ENCODE measurements at regions not wholly inside any gene's neighbourhood (a gene's known extent, or its start where the extent isn't known, plus 50 kb on each side); places are given as distances from the start of the nearest gene placed in this dataset.

DNA sequence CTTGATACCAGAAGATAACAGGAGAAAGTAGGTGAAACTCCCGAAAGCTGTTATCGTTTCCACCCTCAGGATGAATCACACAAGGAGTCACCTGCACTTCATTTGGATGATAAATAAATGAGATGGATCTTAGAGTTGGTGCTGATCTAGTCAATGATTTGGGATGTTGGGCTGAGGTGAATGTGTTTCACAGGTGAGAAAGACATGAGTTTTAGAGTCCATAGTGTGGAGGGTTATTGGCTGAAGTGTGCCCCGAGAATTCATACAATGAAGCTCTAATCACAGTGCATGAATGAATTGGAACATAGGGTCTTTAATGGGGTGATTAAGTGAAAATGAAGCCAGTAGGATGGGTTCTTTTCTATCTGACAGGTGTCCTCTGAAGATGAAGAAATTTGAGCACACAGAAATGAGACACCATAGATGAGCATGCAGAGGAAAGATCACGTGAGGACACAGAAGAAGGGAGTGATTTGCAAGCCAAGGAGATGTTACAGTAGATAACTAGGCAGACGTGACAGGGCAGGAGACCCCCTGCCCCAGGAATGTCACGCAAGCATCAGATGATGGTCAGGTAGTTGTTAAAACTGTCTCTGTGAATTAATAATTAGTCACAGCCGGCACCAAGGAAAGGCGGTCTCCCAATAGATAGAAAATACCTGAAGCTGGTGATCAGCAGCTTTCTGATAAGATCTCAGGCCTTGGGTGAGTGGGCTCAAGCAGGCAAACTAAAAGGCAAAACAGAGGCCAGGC is 60.3 kb upstream of the IGLL5 start:
- no peaks in the 10 kb centered on the region for H3K27me3 ChIP-seq
- intact Hi-C loops (cut with DNase I), result no loop called here
- WGBS, 2 donors, result 40 to 49% methylated on average over 8 of the region's 8 CpGs
- H3K27ac ChIP-seq, result no peak overlapping the region
- TF ChIP-seq POLR2A (IDR thresholded peaks at IDR 0.05), result no peak
- TF ChIP-seq, protein P1, sequence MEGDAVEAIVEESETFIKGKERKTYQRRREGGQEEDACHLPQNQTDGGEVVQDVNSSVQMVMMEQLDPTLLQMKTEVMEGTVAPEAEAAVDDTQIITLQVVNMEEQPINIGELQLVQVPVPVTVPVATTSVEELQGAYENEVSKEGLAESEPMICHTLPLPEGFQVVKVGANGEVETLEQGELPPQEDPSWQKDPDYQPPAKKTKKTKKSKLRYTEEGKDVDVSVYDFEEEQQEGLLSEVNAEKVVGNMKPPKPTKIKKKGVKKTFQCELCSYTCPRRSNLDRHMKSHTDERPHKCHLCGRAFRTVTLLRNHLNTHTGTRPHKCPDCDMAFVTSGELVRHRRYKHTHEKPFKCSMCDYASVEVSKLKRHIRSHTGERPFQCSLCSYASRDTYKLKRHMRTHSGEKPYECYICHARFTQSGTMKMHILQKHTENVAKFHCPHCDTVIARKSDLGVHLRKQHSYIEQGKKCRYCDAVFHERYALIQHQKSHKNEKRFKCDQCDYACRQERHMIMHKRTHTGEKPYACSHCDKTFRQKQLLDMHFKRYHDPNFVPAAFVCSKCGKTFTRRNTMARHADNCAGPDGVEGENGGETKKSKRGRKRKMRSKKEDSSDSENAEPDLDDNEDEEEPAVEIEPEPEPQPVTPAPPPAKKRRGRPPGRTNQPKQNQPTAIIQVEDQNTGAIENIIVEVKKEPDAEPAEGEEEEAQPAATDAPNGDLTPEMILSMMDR (IDR thresholded peaks at IDR 0.05), result no peak
- H3K4me1 ChIP-seq, result no peaks in the 10 kb centered on the region
- H3K36me3 ChIP-seq (replicated peaks in 1 of 2; ENCODE audit: insufficient read depth in 1 of 2, low read depth in 2 of 2), result no peaks in the 10 kb centered on the region
- H3K4me3 ChIP-seq, result no peak overlapping the region
- DNase-seq, result no peak
- no peaks in the 10 kb centered on the region for H3K9me3 ChIP-seq
- ATAC-seq, result no peak

DNA sequence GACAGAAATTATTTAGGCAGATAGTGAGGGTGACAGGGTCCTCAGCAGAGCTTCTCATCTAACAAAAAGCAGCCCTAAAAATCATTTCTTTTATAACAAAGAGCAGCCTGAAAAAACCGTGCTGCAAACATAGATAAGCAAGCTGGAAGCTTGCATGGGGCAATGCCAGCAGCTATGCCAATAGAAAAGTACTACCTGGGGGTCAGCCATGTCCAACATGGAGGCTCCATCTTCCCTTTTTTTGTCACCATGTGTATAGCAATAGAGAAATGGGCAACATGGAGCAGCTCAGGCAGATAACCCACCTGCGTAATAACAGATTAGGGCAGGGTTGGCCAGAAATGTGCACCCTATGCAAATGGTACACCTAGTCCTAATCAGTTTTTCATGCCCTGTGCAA is 57.4 kb upstream of the IGLL5 start:
- no peak overlapping the region for H3K4me3 ChIP-seq
- DNase-seq (no peak), ATAC-seq (no peak)
- TF ChIP-seq, protein P1 (IDR thresholded peaks at IDR 0.05), result no peak
- no peak for TF ChIP-seq POLR2A (IDR thresholded peaks at IDR 0.05)
- no peaks in the 10 kb centered on the region for H3K9me3 ChIP-seq
- intact Hi-C loops (cut with DNase I), result no loop called here
- H3K4me1 ChIP-seq, result no peaks in the 10 kb centered on the region
- no peak overlapping the region for H3K27ac ChIP-seq
- WGBS, 2 donors, result 44 to 45% methylated on average over 2 of the region's 2 CpGs
- H3K27me3 ChIP-seq, result no peaks in the 10 kb centered on the region
- no peaks in the 10 kb centered on the region for H3K36me3 ChIP-seq (replicated peaks in 1 of 2; ENCODE audit: insufficient read depth in 1 of 2, low read depth in 2 of 2)

DNA sequence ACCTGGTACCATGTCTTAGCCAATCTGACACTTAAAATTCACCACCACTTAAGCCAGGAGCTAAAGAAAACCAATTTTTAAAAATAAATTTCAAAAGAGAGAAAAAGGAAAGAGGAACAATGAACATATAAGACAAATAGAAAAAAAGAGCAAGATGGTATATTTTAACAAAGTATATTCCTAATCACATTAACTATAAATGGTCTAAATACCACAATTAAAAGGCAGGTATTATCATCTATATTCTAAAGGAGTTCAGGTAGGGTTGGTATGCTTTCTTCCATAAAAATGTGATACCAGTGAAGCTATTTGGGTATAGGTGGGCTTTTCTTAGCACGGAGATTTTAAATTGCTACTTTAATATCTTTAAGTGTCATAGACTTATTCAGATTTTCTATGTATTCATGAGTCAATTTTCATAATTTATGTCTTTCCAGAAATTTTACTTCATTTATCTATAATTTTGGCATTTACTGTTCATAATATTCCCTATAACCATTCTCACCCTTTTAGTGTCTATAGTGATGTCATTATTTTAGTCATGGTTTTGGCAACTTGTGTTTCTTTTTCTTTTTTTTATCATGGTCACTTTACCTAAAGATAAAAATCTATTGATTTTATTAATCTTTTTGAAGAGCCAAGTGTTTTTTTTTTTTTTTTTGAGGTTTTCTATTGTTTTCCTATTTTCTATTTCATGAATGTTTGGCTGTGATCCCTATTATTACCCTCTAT is 56.5 kb upstream of the IGLL5 start:
- TF ChIP-seq, protein P1 (IDR thresholded peaks at IDR 0.05), result no peak
- no peak for TF ChIP-seq POLR2A (IDR thresholded peaks at IDR 0.05)
- 80 to 100% methylated on average over 1 of the region's 1 CpG for WGBS, 2 donors
- Histone ChIP-seq H3K4me3 (no peak overlapping the region), H3K9me3 (no peaks in the 10 kb centered on the region), H3K27ac (no peak overlapping the region), H3K4me1 (no peaks in the 10 kb centered on the region), H3K36me3 (replicated peaks in 1 of 2; ENCODE audit: insufficient read depth in 1 of 2, low read depth in 2 of 2) (no peaks in the 10 kb centered on the region), H3K27me3 (no peaks in the 10 kb centered on the region)
- ATAC-seq, result no peak
- intact Hi-C loops (cut with DNase I), result no loop called here
- no peak for DNase-seq

DNA sequence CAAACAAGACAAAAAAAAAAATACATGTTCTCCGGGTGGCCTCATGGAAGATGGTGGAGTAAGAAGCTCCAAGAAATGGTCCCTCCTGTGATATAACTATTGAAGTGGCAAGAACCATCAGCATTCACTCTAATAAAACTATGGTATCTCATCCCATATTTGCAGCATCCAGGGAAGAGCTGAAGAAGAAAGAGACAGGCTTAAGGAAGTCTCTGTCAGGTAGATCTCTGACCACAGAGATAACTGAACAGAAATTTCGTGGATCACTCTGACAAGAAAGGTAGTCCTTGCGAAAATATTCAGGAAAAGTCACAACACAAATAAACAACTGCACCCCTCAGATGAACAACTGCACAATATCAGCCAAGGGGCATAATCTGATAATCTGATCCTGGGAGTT is 54.6 kb upstream of the IGLL5 start:
- Histone ChIP-seq H3K4me3 (no peak overlapping the region), H3K27me3 (no peaks in the 10 kb centered on the region), H3K4me1 (no peaks in the 10 kb centered on the region), H3K36me3 (replicated peaks in 1 of 2; ENCODE audit: insufficient read depth in 1 of 2, low read depth in 2 of 2) (no peaks in the 10 kb centered on the region), H3K9me3 (no peaks in the 10 kb centered on the region), H3K27ac (no peak overlapping the region)
- intact Hi-C loops (cut with DNase I), result no loop called here
- ATAC-seq, result no peak
- DNase-seq, result no peak
- WGBS, 2 donors, result 64 to 67% methylated on average over 3 of the region's 3 CpGs
- no peak for TF ChIP-seq POLR2A (IDR thresholded peaks at IDR 0.05)
- TF ChIP-seq, protein P1 (IDR thresholded peaks at IDR 0.05), result no peak
